Adrenal gland (tissue), 9 donors: ENCODE measurements at regions not wholly inside any gene's neighbourhood (a gene's known extent, or its start where the extent isn't known, plus 50 kb on each side); places are given as distances from the start of the nearest gene placed in this dataset.

Experiments
- DNase-seq, 7 donors: peaks; one replicate each; pipeline ENCODE4 v3.0.0-alpha.2; 2019 to 2020
- H3K27ac ChIP-seq, 5 donors: fragments of 200-600 bp; sonication (generic) in 4 of 5; 1 replicate in 3 of 5; 2 replicates in 2 of 5; pipeline versions ENCODE4 v1.5.1 to v1.8.0; 2016 to 2020; ENCODE audit warnings: mild to moderate bottlenecking in 1 of 5
- H3K27me3 ChIP-seq: fragments of 200-600 bp; 2 replicates; pipeline ENCODE4 v1.8.0; 2021
- H3K36me3 ChIP-seq, 2 donors: fragments of 200-600 bp; replicated peaks in 1 of 2; 1 replicate in 1 of 2; 2 replicates in 1 of 2; pipeline versions ENCODE4 v1.5.1 to v1.8.0; 2018 to 2022
- H3K4me1 ChIP-seq, 2 donors: fragments of 200-600 bp; replicated peaks in 1 of 2; 1 replicate in 1 of 2; 2 replicates in 1 of 2; pipeline versions ENCODE4 v1.5.1 to v1.8.0; 2018 to 2021
- H3K4me3 ChIP-seq, 4 donors: fragments of 200-600 bp; sonication (generic) in 3 of 4; one replicate each; pipeline ENCODE4 v1.5.1; 2016 to 2018
- H3K9me3 ChIP-seq, 3 donors: fragments of 200-600 bp; sonication (generic) in 1 of 3; replicated peaks in 1 of 3; 1 replicate in 2 of 3; 2 replicates in 1 of 3; pipeline versions ENCODE4 v1.5.1 to v1.8.0; 2016 to 2021
- POLR2A ChIP-seq, 2 donors: fragments of 450-650 bp; IDR thresholded peaks; one replicate each; pipeline ENCODE4 v1.6.1; 2017; ENCODE audit warnings: antibody characterized with exemption in 2 of 2, mild to moderate bottlenecking in 2 of 2, moderate library complexity in 1 of 2
- WGBS, 4 donors: extraction: QIAGEN DNeasy Blood & Tissue Kit in 2 of 4; methylation state at CpG; one replicate each; pipeline versions ENCODE4 v1.1.5 to v1.1.7; 2013 to 2017; 5-methylcytosine and 5-hydroxymethylcytosine counted together
- intact Hi-C, 2 donors: fragments of 100-400 bp; cut with DNase I; formaldehyde crosslinking; loops; one replicate each; pipeline versions ENCODE4 v1.14.1 to v1.15.0; 2022 to 2023
- TF ChIP-seq, protein P1 (sequence below), 6 experiments: fragments of 450-650 bp in 4 of 6; fragments of 200-600 bp in 2 of 6; sonication (generic) in 1 of 6; IDR thresholded peaks; 1 replicate in 5 of 6; 2 replicates in 1 of 6; pipeline versions ENCODE4 v1.5.1 to v1.8.0; 2016 to 2021; ENCODE audit warnings: antibody characterized with exemption in 6 of 6, mild to moderate bottlenecking in 2 of 6, moderate library complexity in 1 of 6
- donor health status: healthy with polysubstance abuse.
- donor health status: Bipolar disorder and iron deficiency.
- donor health status: DM: yes; HTN: yes; CAD: no.
- donor health status: DM: no; HTN: no; CAD: no.
- donor health status: DM: no; HTN: no; CAD: no.

DNA sequence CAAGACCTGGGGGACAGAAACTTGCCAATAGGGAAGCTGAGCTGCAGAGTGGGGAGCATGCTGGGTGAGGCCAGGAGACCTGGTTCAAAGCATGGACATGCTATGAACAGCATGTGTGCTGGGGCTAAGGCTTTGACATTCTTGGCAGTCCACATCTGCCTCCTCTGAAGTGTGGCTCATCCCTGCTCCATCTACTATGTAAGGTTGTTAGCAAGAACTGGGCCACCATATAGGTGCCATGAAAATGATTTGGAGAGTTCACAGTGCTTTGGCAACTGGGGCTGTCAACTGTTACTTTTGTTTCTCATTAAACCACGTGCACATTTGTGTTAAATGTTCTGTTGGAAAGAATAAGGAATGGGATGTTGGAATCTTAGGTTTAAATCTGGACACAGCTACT lies 311.1 kb downstream of the CDC5L start:
- TF ChIP-seq, protein P1, sequence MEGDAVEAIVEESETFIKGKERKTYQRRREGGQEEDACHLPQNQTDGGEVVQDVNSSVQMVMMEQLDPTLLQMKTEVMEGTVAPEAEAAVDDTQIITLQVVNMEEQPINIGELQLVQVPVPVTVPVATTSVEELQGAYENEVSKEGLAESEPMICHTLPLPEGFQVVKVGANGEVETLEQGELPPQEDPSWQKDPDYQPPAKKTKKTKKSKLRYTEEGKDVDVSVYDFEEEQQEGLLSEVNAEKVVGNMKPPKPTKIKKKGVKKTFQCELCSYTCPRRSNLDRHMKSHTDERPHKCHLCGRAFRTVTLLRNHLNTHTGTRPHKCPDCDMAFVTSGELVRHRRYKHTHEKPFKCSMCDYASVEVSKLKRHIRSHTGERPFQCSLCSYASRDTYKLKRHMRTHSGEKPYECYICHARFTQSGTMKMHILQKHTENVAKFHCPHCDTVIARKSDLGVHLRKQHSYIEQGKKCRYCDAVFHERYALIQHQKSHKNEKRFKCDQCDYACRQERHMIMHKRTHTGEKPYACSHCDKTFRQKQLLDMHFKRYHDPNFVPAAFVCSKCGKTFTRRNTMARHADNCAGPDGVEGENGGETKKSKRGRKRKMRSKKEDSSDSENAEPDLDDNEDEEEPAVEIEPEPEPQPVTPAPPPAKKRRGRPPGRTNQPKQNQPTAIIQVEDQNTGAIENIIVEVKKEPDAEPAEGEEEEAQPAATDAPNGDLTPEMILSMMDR (IDR thresholded peaks at IDR 0.05), result no peak
- TF ChIP-seq POLR2A (IDR thresholded peaks at IDR 0.05), result no peak
- DNase-seq, result no peak
- Histone ChIP-seq H3K4me3 (no peak overlapping the region), H3K36me3 (no peaks in the 10 kb centered on the region), H3K27me3 (no peaks in the 10 kb centered on the region), H3K4me1 (no peaks in the 10 kb centered on the region), H3K9me3 (no peaks in the 10 kb centered on the region), H3K27ac (no peak overlapping the region)
- 38 to 63% (median 48%) methylated on average over 1 of the region's 1 CpG for WGBS, 4 donors
- intact Hi-C loops, result no loop called here

DNA sequence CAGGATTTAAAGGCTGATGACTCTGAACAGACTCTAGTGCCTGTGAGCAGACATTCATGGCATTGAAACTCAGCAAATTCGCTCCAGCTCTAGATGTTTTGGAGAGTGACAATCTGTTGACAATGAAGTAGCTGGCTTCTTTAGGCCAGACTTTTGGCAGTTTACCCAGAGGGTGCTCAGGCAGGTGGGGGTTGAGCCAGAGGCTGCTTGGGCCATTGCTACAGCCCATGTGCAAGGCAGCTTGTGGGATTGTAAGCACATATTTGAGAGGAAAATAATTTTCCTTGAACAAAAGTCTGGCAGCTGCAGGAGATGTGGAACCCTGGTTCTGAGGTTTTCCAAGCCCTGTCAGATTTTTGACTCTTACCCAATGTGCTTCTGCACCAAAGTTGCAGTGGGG lies 311.6 kb downstream of the CDC5L start:
- DNase-seq, result no peak
- Histone ChIP-seq H3K4me3 (no peak overlapping the region), H3K4me1 (no peaks in the 10 kb centered on the region), H3K27ac (no peak overlapping the region), H3K9me3 (no peaks in the 10 kb centered on the region), H3K27me3 (no peaks in the 10 kb centered on the region), H3K36me3 (no peaks in the 10 kb centered on the region)
- 47 to 89% (median 83%) methylated on average over 1 of the region's 1 CpG for WGBS, 4 donors
- TF ChIP-seq POLR2A (IDR thresholded peaks at IDR 0.05), result no peak
- TF ChIP-seq, protein P1 (IDR thresholded peaks at IDR 0.05), result no peak
- intact Hi-C loops, result no loop called here

DNA sequence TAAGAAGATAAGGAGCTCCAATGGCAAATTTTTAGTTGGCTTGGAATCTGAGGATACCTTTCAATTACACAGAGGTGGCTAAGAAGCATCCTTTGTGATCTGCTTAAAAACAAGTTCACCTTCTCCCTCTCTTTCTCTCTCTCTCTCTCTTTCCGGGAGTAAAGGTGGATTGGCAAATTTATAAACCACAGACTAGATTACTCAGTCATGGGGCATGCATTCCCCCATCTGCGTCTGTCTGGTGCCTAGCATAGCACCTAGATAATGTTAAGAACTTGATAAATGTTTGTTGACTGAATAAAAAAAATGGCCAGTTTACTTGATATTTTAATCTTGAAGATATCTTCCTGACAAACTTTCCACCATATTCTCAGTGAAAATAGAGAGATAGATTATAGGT lies 312.3 kb downstream of the CDC5L start:
- no peak overlapping the region for H3K4me3 ChIP-seq
- WGBS, 4 donors, result 75 to 89% (median 80%) methylated on average over 2 of the region's 2 CpGs
- no peaks in the 10 kb centered on the region for H3K36me3 ChIP-seq
- no peak for DNase-seq
- no peaks in the 10 kb centered on the region for H3K9me3 ChIP-seq
- no peaks in the 10 kb centered on the region for H3K27me3 ChIP-seq
- intact Hi-C loops, result no loop called here
- no peak overlapping the region for H3K27ac ChIP-seq
- H3K4me1 ChIP-seq, result no peaks in the 10 kb centered on the region
- TF ChIP-seq, protein P1 (IDR thresholded peaks at IDR 0.05), result no peak
- TF ChIP-seq POLR2A (IDR thresholded peaks at IDR 0.05), result no peak

DNA sequence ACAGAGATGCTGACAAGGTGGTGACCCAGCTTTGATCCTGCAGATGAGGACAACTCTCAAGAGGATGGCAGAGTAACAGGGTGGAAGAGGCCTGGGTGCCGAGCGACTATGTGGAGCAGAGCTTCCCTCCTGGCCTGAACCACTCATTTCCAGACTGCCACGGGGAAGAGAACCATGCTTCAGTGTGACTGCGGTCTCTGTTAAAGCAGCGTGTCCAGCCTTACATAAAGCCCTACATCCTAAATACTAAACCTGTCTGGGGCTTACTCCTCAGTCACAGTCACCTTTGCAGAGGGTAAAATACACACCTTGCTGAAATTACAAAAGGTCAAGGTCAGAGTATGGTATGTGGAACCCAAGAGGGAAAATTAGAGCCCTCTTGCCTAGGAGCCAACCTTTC lies 312.9 kb downstream of the CDC5L start:
- H3K4me1 ChIP-seq, result no peaks in the 10 kb centered on the region
- H3K36me3 ChIP-seq, result no peaks in the 10 kb centered on the region
- no peaks in the 10 kb centered on the region for H3K9me3 ChIP-seq
- H3K4me3 ChIP-seq, result no peak overlapping the region
- intact Hi-C loops, result no loop called here
- no peak for DNase-seq
- H3K27me3 ChIP-seq, result no peaks in the 10 kb centered on the region
- H3K27ac ChIP-seq, result no peak overlapping the region
- TF ChIP-seq, protein P1 (IDR thresholded peaks at IDR 0.05), result no peak
- TF ChIP-seq POLR2A (IDR thresholded peaks at IDR 0.05), result no peak
- WGBS, 4 donors, result 82 to 96% (median 90%) methylated on average over 5 of the region's 5 CpGs
